ENCODE measurements at regions not wholly inside any gene's neighbourhood (a gene's known extent, or its start where the extent isn't known, plus 50 kb on each side); places are given as distances from the start of the nearest gene placed in this dataset.

DNA sequence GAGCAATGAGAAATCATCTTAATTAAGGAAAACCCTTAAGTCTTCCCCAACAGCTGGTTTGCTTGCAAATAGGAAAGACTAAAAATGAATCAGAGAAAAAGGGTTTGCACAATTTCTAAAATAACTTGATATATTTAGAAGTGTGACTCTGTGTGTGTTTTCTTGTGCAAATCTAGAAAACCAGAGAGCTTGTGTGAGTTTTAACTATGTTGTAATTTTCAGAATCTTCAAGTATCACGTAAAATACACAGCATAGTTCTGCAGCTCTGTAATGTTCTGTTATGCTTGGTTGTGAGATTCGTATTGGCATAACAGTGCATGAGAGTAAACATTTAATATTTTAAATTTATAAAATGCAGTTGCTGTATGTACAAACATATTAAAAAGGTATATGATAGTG is 74.7 kb upstream of the GAP43 start:
- TF ChIP-seq, protein P1, sequence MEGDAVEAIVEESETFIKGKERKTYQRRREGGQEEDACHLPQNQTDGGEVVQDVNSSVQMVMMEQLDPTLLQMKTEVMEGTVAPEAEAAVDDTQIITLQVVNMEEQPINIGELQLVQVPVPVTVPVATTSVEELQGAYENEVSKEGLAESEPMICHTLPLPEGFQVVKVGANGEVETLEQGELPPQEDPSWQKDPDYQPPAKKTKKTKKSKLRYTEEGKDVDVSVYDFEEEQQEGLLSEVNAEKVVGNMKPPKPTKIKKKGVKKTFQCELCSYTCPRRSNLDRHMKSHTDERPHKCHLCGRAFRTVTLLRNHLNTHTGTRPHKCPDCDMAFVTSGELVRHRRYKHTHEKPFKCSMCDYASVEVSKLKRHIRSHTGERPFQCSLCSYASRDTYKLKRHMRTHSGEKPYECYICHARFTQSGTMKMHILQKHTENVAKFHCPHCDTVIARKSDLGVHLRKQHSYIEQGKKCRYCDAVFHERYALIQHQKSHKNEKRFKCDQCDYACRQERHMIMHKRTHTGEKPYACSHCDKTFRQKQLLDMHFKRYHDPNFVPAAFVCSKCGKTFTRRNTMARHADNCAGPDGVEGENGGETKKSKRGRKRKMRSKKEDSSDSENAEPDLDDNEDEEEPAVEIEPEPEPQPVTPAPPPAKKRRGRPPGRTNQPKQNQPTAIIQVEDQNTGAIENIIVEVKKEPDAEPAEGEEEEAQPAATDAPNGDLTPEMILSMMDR (IDR thresholded peaks at IDR 0.05; ENCODE audit: insufficient read depth in 1 of 2, low read depth in 1 of 2, low read length in 1 of 2, severe bottlenecking in 1 of 2, unreplicated experiment in 1 of 2) = no peak

DNA sequence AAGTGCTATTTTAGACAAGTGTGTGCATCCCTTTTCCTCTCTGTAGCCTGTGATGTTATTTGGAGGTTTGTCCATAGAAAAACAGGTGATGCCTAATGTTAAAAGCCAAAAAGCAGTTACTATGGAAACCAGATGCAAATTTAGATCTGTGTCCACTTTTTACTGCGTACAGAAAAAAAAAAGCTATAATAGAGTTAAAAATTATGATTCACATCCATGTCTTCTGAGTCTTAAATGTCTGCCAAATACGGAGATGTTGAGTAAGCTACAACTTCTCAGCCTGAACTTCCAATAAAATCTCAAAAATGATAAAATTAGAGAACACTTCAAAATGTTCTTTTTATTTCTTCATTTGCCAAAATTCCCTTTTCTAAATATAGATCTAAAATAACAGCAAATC is 74.2 kb upstream of the GAP43 start:
- POLR2A ChIA-PET = no interaction called here
- no peaks in the 10 kb centered on the region for H3K27me3 ChIP-seq (replicated peaks; ENCODE audit: control insufficient read depth, insufficient read depth, low read length)
- no peaks in the 10 kb centered on the region for H3K9me3 Mint-ChIP-seq (ENCODE audit: unreplicated experiment)
- H3K27ac Mint-ChIP-seq (ENCODE audit: unreplicated experiment) = no peak overlapping the region
- peaks cover 15% of the 10 kb centered on the region for H3K27me3 Mint-ChIP-seq (ENCODE audit: insufficient read depth, unreplicated experiment)
- intact Hi-C loops (cut with micrococcal nuclease; ENCODE audit: unreplicated experiment) = loop anchor here (10.0 kb wide), 1 partner anchor 146 kb away; no protein-coding TSS in a partner anchor
- no peaks in the 10 kb centered on the region for H3K36me3 Mint-ChIP-seq (ENCODE audit: insufficient read depth, unreplicated experiment)
- no peaks in the 10 kb centered on the region for H3K4me1 Mint-ChIP-seq (ENCODE audit: low read depth, unreplicated experiment)
- H3K9me3 ChIP-seq = no peaks in the 10 kb centered on the region
- no peak overlapping the region for H3K4me3 Mint-ChIP-seq (ENCODE audit: unreplicated experiment)
- no peaks in the 10 kb centered on the region for H3K36me3 ChIP-seq (ENCODE audit: control insufficient read depth, insufficient read depth, low read length)
- DNase-seq = no peak
- TF ChIP-seq, protein P1 (IDR thresholded peaks at IDR 0.05; ENCODE audit: insufficient read depth in 1 of 2, low read depth in 1 of 2, low read length in 1 of 2, severe bottlenecking in 1 of 2, unreplicated experiment in 1 of 2) = no peak
- H3K4me3 ChIP-seq (ENCODE audit: low read depth, low read length) = no peak overlapping the region
- H3K4me1 ChIP-seq = no peaks in the 10 kb centered on the region
- CTCF ChIA-PET = no interaction called here
- no TSS peak for BruUV-seq (replicated peaks)

More for the DNA sequence above, 74.7 kb upstream of the GAP43 start:
- BruUV-seq (replicated peaks) = no TSS peak
- Mint-ChIP-seq H3K4me1 (ENCODE audit: low read depth, unreplicated experiment) (no peaks in the 10 kb centered on the region), H3K27ac (ENCODE audit: unreplicated experiment) (no peak overlapping the region), H3K9me3 (ENCODE audit: unreplicated experiment) (no peaks in the 10 kb centered on the region), H3K4me3 (ENCODE audit: unreplicated experiment) (no peak overlapping the region), H3K36me3 (ENCODE audit: insufficient read depth, unreplicated experiment) (no peaks in the 10 kb centered on the region), H3K27me3 (ENCODE audit: insufficient read depth, unreplicated experiment) (peaks cover 14% of the 10 kb centered on the region)
- intact Hi-C loops (cut with micrococcal nuclease; ENCODE audit: unreplicated experiment) = loop anchor here (10.0 kb wide), 1 partner anchor 146 kb away; no protein-coding TSS in a partner anchor
- no peak for DNase-seq
- ChIA-PET POLR2A (no interaction called here), CTCF (no interaction called here)
- H3K4me1 ChIP-seq = no peaks in the 10 kb centered on the region
- H3K36me3 ChIP-seq (ENCODE audit: control insufficient read depth, insufficient read depth, low read length) = no peaks in the 10 kb centered on the region
- H3K27me3 ChIP-seq (replicated peaks; ENCODE audit: control insufficient read depth, insufficient read depth, low read length) = no peaks in the 10 kb centered on the region
- H3K9me3 ChIP-seq = no peaks in the 10 kb centered on the region
- H3K4me3 ChIP-seq (ENCODE audit: low read depth, low read length) = no peak overlapping the region

DNA sequence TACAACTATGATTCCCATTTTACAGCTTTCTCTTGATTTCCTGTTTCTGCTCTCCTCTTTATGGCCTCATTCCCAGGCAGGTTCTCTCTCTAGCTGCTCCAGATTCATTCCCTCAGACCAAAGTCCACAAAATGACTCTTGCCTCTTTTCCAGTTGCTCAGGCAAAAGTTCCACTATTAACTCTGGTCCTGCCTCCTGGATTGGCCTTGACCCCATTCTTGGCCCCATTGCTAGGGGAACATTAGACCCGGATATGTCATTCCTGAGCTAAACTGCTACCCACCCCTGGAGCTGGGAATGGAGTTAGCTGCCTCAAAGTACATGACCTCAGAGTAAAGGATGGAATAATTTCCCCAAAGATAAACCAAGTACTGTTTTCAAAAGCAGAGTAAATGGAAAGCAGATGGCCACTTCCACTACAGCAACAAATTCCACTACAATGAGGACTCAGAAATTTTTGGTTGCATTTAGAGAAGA is 73.0 kb upstream of the GAP43 start:
- no peaks in the 10 kb centered on the region for H3K27me3 ChIP-seq (replicated peaks; ENCODE audit: control insufficient read depth, insufficient read depth, low read length)
- no peak overlapping the region for H3K4me3 ChIP-seq (ENCODE audit: low read depth, low read length)
- H3K4me1 ChIP-seq = no peaks in the 10 kb centered on the region
- no peaks in the 10 kb centered on the region for H3K36me3 ChIP-seq (ENCODE audit: control insufficient read depth, insufficient read depth, low read length)
- no TSS peak for BruUV-seq (replicated peaks)
- POLR2A ChIA-PET = no interaction called here
- Mint-ChIP-seq H3K4me1 (ENCODE audit: low read depth, unreplicated experiment) (no peaks in the 10 kb centered on the region), H3K9me3 (ENCODE audit: unreplicated experiment) (no peaks in the 10 kb centered on the region), H3K4me3 (ENCODE audit: unreplicated experiment) (no peak overlapping the region), H3K27ac (ENCODE audit: unreplicated experiment) (no peak overlapping the region), H3K36me3 (ENCODE audit: insufficient read depth, unreplicated experiment) (no peaks in the 10 kb centered on the region), H3K27me3 (ENCODE audit: insufficient read depth, unreplicated experiment) (peaks cover 13% of the 10 kb centered on the region)
- no peaks in the 10 kb centered on the region for H3K9me3 ChIP-seq
- no peak for DNase-seq
- TF ChIP-seq, protein P1 (IDR thresholded peaks at IDR 0.05; ENCODE audit: insufficient read depth in 1 of 2, low read depth in 1 of 2, low read length in 1 of 2, severe bottlenecking in 1 of 2, unreplicated experiment in 1 of 2) = no peak
- intact Hi-C loops (cut with micrococcal nuclease; ENCODE audit: unreplicated experiment) = no loop called here
- CTCF ChIA-PET = no interaction called here
